Heart left ventricle (tissue), 13 donors: ENCODE measurements at regions not wholly inside any gene's neighbourhood (a gene's known extent, or its start where the extent isn't known, plus 50 kb on each side); places are given as distances from the start of the nearest gene placed in this dataset.

Source experiments
- POLR2A ChIP-seq, 2 donors: fragments of 450-650 bp; IDR thresholded peaks; one replicate each; pipeline ENCODE4 v1.6.1; 2017; ENCODE audit warnings: antibody characterized with exemption in 2 of 2, mild to moderate bottlenecking in 2 of 2, moderate library complexity in 2 of 2
- TF ChIP-seq, protein P1 (sequence below), 12 donors: fragments of 200-600 bp; sonication (generic) in 4 of 12; IDR thresholded peaks; one replicate each; pipeline versions ENCODE4 v1.5.0 to v1.8.0; 2018 to 2022; ENCODE audit warnings: antibody characterized with exemption in 12 of 12, mild to moderate bottlenecking in 5 of 12
- donor health status: ischemic (EF 13 %, LVEDD 7.1; RV severe dilation, severe dysfunction).
- donor health status: DM: no; HTN: yes; CAD: no.
- donor health status: DM: no; HTN: no; CAD: no.
- donor health status: ischemic (EF 25% LVEDD 6.9; RV normal size, moderate dysfunction).
- donor health status: ischemic (EF 25% LVEDD 5.7; RV mildly dilated, moderate dysfunction).
- donor health status: ischemic (EF 35%, LVEDD 5.7; RV mildly dilated, moderate dysfunction).
- donor health status: nonischemic (EF 11% LVEDD 7.7; RV severe dilation, severe dysfunction).
- donor health status: DM: yes; HTN: yes; CAD: no.
- donor health status: PGD.
- donor health status: ischemic (EF 29% LVEDD 5.4; RV normal size, mild dysfunction).
- donor health status: nonischemic (EF 23%, LVEDD 6.1; RV moderate dilation, normal function).

DNA sequence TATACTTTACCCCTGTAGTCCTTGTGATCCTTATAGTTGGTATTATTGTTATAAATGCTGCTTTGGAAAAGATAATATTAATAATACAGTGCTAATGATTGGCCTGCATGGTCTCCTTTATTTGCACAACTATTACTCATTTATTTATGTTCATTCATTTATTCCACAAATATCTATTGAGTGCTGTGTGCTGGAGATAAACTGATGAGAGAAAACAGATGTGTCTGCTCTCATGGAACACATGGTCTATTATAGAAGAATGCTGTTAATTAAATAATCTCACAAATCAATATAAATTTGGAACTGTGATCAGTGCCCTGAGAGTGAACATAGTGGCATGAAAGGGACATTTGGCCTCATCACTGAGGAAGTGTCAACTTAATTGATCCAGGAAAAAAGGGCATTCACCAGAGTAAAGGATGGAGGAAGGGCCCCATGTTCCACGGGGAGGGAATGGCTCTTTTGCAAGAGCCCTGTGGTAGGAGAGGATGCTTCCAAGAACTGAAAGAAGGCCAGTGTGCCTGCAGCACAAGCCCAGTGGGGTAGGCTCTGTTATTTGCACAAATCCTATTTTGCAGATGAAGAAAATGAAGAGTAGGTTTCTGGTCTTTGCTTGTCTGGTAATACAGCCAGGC, 91.5 kb upstream of the STK39 start:
- TF ChIP-seq, protein P1, sequence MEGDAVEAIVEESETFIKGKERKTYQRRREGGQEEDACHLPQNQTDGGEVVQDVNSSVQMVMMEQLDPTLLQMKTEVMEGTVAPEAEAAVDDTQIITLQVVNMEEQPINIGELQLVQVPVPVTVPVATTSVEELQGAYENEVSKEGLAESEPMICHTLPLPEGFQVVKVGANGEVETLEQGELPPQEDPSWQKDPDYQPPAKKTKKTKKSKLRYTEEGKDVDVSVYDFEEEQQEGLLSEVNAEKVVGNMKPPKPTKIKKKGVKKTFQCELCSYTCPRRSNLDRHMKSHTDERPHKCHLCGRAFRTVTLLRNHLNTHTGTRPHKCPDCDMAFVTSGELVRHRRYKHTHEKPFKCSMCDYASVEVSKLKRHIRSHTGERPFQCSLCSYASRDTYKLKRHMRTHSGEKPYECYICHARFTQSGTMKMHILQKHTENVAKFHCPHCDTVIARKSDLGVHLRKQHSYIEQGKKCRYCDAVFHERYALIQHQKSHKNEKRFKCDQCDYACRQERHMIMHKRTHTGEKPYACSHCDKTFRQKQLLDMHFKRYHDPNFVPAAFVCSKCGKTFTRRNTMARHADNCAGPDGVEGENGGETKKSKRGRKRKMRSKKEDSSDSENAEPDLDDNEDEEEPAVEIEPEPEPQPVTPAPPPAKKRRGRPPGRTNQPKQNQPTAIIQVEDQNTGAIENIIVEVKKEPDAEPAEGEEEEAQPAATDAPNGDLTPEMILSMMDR (IDR thresholded peaks at IDR 0.05): no peak
- no peak for TF ChIP-seq POLR2A (IDR thresholded peaks at IDR 0.05)
